ENCODE measurements at regions not wholly inside any gene's neighbourhood (a gene's known extent, or its start where the extent isn't known, plus 50 kb on each side); places are given as distances from the start of the nearest gene placed in this dataset.

GRCh38 chr6:56839533-56840183, 115.2 kb upstream of the BEND6 start:
- no peak for TF ChIP-seq GATA2 (IDR thresholded peaks at IDR 0.05; ENCODE audit: low read depth, low read length)
- no peak for TF ChIP-seq GATA3 (IDR thresholded peaks at IDR 0.05; ENCODE audit: low read depth, low read length)
